ENCODE measurements at regions not wholly inside any gene's neighbourhood (a gene's known extent, or its start where the extent isn't known, plus 50 kb on each side); places are given as distances from the start of the nearest gene placed in this dataset.

DNA sequence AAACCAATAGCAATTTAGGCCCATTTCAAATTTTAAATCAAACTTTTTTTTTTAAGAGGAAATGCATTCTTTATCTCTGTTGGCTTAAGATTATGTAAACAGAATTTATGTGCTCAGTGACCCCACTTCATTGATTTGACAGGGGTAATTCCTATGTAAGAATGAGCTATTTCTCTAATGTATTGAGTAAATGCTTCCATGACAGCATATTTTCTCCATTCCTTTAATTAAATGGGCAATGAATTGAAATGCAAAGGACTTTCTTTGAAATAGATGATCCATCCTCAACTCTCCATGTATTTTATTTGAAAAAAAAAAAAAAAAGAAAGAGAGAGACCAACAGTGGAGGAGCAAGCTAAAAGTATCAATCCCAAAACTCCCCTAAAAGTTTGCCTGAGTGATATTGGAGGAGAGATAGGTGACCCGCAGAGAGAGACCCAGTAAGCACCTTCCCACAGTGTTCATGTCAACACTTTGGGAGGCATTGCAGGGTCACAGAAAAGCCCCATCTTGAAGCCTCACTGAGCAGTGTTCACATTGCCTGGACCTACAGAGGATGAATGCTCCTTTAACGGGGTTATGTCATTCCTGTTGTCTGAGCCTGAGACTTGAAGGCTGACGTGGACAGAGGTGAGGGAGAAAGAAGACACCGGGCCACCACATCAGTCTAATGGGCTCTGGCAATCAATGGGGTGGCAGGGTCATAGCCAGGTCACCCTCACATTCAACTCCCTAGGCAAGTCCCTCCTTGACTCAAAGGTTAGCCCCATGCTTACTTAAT is 176.0 kb downstream of the SHOX2 start:
- no peak for ATAC-seq
- no peak for TF ChIP-seq ZNF8 (CRISPR knock-in tag; IDR thresholded peaks at IDR 0.05)
- TF ChIP-seq OSR1 (CRISPR knock-in tag; IDR thresholded peaks at IDR 0.05): no peak
- no peak for TF ChIP-seq ZC3H10 (CRISPR knock-in tag; IDR thresholded peaks at IDR 0.05)
- TF ChIP-seq, protein P1, sequence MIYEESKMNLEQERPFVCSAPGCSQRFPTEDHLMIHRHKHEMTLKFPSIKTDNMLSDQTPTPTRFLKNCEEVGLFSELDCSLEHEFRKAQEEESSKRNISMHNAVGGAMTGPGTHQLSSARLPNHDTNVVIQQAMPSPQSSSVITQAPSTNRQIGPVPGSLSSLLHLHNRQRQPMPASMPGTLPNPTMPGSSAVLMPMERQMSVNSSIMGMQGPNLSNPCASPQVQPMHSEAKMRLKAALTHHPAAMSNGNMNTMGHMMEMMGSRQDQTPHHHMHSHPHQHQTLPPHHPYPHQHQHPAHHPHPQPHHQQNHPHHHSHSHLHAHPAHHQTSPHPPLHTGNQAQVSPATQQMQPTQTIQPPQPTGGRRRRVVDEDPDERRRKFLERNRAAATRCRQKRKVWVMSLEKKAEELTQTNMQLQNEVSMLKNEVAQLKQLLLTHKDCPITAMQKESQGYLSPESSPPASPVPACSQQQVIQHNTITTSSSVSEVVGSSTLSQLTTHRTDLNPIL (CRISPR knock-in tag; IDR thresholded peaks at IDR 0.05; ENCODE audit: low read depth): no peak
- no peak for TF ChIP-seq BACH2 (CRISPR knock-in tag; IDR thresholded peaks at IDR 0.05; ENCODE audit: borderline replicate concordance)
- no peak for TF ChIP-seq ISL1 (CRISPR knock-in tag; IDR thresholded peaks at IDR 0.05)

DNA sequence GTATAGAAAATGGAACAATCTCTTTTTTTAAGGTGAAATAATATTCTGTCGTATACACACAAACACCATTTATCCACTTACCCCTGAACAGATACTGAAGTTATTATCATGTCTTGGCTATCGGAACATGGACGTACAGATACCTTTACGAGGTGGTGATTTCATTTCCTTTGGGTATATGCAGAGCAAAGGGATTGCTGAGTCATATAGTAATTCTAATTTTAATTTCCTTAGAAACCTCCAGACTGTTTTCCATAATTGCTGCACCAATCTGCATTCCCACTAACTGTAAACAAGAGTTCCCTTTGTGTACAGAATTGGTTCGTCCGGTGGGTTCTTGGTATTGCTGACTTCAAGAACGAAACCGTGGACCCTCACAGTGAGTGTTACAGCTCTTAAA is 179.4 kb downstream of the SHOX2 start:
- ATAC-seq: no peak
- TF ChIP-seq GLIS3 (CRISPR knock-in tag; IDR thresholded peaks at IDR 0.05): no peak

DNA sequence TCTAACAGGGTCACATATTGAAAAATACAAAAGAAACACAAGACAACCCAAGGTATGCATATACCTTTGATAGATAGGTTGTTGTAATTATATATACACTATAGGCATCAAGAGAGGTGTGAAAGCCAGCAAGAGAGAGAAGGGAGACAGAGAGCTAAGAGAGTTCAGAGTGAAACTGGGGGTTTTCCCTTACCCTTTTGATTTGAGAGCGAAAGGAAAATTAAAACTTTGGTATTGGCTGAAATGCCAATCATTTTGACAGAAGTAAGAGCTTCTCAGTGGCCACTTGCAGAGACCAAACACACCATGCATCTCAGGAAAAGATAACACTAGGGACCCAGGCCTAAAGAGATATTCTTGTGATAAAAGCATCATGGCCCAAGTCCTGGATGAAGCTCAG is 183.6 kb downstream of the SHOX2 start:
- TF ChIP-seq BACH2 (CRISPR knock-in tag; IDR thresholded peaks at IDR 0.05; ENCODE audit: borderline replicate concordance) (no peak), ZFP30 (CRISPR knock-in tag; IDR thresholded peaks at IDR 0.05) (no peak), ZFP3 (CRISPR knock-in tag; IDR thresholded peaks at IDR 0.05) (no peak), TCF4 (CRISPR knock-in tag; IDR thresholded peaks at IDR 0.05; ENCODE audit: borderline replicate concordance) (no peak), ESRRG (CRISPR knock-in tag; IDR thresholded peaks at IDR 0.05) (no peak), ZNF8 (CRISPR knock-in tag; IDR thresholded peaks at IDR 0.05) (no peak), ZC3H10 (CRISPR knock-in tag; IDR thresholded peaks at IDR 0.05) (no peak), ISL1 (CRISPR knock-in tag; IDR thresholded peaks at IDR 0.05) (no peak), ZNF70 (CRISPR knock-in tag; IDR thresholded peaks at IDR 0.05) (no peak), CSDC2 (CRISPR knock-in tag; IDR thresholded peaks at IDR 0.05) (no peak), SNAI2 (CRISPR knock-in tag; IDR thresholded peaks at IDR 0.05) (no peak), TOX (CRISPR knock-in tag; IDR thresholded peaks at IDR 0.05; ENCODE audit: borderline replicate concordance) (no peak), RARB (CRISPR knock-in tag; IDR thresholded peaks at IDR 0.05) (no peak), ARNTL (CRISPR knock-in tag; IDR thresholded peaks at IDR 0.05; ENCODE audit: borderline replicate concordance, low read depth) (no peak)
- TF ChIP-seq, protein P2, sequence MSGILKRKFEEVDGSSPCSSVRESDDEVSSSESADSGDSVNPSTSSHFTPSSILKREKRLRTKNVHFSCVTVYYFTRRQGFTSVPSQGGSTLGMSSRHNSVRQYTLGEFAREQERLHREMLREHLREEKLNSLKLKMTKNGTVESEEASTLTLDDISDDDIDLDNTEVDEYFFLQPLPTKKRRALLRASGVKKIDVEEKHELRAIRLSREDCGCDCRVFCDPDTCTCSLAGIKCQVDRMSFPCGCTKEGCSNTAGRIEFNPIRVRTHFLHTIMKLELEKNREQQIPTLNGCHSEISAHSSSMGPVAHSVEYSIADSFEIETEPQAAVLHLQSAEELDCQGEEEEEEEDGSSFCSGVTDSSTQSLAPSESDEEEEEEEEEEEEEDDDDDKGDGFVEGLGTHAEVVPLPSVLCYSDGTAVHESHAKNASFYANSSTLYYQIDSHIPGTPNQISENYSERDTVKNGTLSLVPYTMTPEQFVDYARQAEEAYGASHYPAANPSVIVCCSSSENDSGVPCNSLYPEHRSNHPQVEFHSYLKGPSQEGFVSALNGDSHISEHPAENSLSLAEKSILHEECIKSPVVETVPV (CRISPR knock-in tag; IDR thresholded peaks at IDR 0.05): no peak
- TF ChIP-seq, protein P3, sequence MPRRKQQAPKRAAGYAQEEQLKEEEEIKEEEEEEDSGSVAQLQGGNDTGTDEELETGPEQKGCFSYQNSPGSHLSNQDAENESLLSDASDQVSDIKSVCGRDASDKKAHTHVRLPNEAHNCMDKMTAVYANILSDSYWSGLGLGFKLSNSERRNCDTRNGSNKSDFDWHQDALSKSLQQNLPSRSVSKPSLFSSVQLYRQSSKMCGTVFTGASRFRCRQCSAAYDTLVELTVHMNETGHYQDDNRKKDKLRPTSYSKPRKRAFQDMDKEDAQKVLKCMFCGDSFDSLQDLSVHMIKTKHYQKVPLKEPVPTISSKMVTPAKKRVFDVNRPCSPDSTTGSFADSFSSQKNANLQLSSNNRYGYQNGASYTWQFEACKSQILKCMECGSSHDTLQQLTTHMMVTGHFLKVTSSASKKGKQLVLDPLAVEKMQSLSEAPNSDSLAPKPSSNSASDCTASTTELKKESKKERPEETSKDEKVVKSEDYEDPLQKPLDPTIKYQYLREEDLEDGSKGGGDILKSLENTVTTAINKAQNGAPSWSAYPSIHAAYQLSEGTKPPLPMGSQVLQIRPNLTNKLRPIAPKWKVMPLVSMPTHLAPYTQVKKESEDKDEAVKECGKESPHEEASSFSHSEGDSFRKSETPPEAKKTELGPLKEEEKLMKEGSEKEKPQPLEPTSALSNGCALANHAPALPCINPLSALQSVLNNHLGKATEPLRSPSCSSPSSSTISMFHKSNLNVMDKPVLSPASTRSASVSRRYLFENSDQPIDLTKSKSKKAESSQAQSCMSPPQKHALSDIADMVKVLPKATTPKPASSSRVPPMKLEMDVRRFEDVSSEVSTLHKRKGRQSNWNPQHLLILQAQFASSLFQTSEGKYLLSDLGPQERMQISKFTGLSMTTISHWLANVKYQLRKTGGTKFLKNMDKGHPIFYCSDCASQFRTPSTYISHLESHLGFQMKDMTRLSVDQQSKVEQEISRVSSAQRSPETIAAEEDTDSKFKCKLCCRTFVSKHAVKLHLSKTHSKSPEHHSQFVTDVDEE (CRISPR knock-in tag; IDR thresholded peaks at IDR 0.05): no peak
- TF ChIP-seq, protein P4, sequence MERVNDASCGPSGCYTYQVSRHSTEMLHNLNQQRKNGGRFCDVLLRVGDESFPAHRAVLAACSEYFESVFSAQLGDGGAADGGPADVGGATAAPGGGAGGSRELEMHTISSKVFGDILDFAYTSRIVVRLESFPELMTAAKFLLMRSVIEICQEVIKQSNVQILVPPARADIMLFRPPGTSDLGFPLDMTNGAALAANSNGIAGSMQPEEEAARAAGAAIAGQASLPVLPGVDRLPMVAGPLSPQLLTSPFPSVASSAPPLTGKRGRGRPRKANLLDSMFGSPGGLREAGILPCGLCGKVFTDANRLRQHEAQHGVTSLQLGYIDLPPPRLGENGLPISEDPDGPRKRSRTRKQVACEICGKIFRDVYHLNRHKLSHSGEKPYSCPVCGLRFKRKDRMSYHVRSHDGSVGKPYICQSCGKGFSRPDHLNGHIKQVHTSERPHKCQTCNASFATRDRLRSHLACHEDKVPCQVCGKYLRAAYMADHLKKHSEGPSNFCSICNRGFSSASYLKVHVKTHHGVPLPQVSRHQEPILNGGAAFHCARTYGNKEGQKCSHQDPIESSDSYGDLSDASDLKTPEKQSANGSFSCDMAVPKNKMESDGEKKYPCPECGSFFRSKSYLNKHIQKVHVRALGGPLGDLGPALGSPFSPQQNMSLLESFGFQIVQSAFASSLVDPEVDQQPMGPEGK (CRISPR knock-in tag; IDR thresholded peaks at IDR 0.05; ENCODE audit: borderline replicate concordance): no peak
- TF ChIP-seq, protein P1 (CRISPR knock-in tag; IDR thresholded peaks at IDR 0.05; ENCODE audit: low read depth): no peak
- no peak for ATAC-seq
